Neural progenitor cell (in vitro differentiated cells): ENCODE measurements at regions not wholly inside any gene's neighbourhood (a gene's known extent, or its start where the extent isn't known, plus 50 kb on each side); places are given as distances from the start of the nearest gene placed in this dataset.
A peak's percentile ranks its signal among the peaks of the same experiment; 100 is the strongest.

Source experiments
- DNase-seq: peaks from one replicate; pipeline ENCODE4 v3.0.0-alpha.2; 2016; ENCODE audit warnings: low spot score
- H2AFZ ChIP-seq: fragments of 200-600 bp; sonication (generic); replicated peaks from 2 replicates; pipeline ENCODE4 v1.6.1; 2016; ENCODE audit warnings: antibody characterized with exemption
- H3F3A ChIP-seq: fragments of 200-600 bp; sonication (generic); 2 replicates; pipeline ENCODE4 v1.6.1; 2016; ENCODE audit warnings: antibody characterized with exemption, low read depth
- H3K27ac ChIP-seq: fragments of 200-600 bp; sonication (generic); 2 replicates; pipeline ENCODE4 v1.5.1; 2016; ENCODE audit warnings: mild to moderate bottlenecking
- H3K27me3 ChIP-seq: fragments of 200-600 bp; sonication (generic); 2 replicates; pipeline ENCODE4 v1.6.1; 2016; ENCODE audit warnings: mild to moderate bottlenecking, moderate library complexity
- H3K36me3 ChIP-seq: fragments of 200-600 bp; sonication (generic); 2 replicates; pipeline ENCODE4 v1.5.1; 2016
- H3K4me1 ChIP-seq: fragments of 200-600 bp; sonication (generic); 2 replicates; pipeline ENCODE4 v1.6.1; 2016; ENCODE audit warnings: mixed run types
- H3K4me2 ChIP-seq: fragments of 200-600 bp; sonication (generic); 2 replicates; pipeline ENCODE4 v1.6.1; 2016
- H3K4me3 ChIP-seq: fragments of 200-600 bp; sonication (generic); 2 replicates; pipeline ENCODE4 v1.5.1; 2016
- H3K79me2 ChIP-seq: fragments of 200-600 bp; sonication (generic); 2 replicates; pipeline ENCODE4 v1.6.1; 2016; ENCODE audit warnings: low read depth
- H3K9ac ChIP-seq: fragments of 200-600 bp; sonication (generic); 2 replicates; pipeline ENCODE4 v1.6.1; 2016
- H3K9me3 ChIP-seq: fragments of 200-600 bp; sonication (generic); 2 replicates; pipeline ENCODE4 v1.5.1; 2016; ENCODE audit warnings: low read depth
- H4K20me1 ChIP-seq: fragments of 200-600 bp; sonication (generic); 2 replicates; pipeline ENCODE4 v1.6.1; 2016; ENCODE audit warnings: low read depth
- H3K27ac Mint-ChIP-seq: 3 replicates; pipeline ENCODE4 v1.8.0; 2021; ENCODE audit warnings: mixed read lengths
- H3K27me3 Mint-ChIP-seq: 2 replicates; pipeline ENCODE4 v1.8.0; 2022; ENCODE audit warnings: low read depth, mild to moderate bottlenecking, inconsistent platforms, moderate library complexity, mixed read lengths; ENCODE audit not compliant: insufficient read depth
- H3K36me3 Mint-ChIP-seq: 3 replicates; pipeline ENCODE4 v1.8.0; 2021; ENCODE audit warnings: mixed read lengths
- H3K4me1 Mint-ChIP-seq: 3 replicates; pipeline ENCODE4 v1.8.0; 2021; ENCODE audit warnings: mixed read lengths
- H3K4me3 Mint-ChIP-seq: 3 replicates; pipeline ENCODE4 v1.8.0; 2021; ENCODE audit warnings: mild to moderate bottlenecking, moderate library complexity, mixed read lengths
- H3K9me3 Mint-ChIP-seq: 3 replicates; pipeline ENCODE4 v1.8.0; 2020; ENCODE audit warnings: mixed read lengths
- EZH2 ChIP-seq: fragments of 200-600 bp; sonication (generic); IDR thresholded peaks from 2 replicates; pipeline ENCODE4 v1.6.1; 2017; ENCODE audit warnings: antibody characterized with exemption, mild to moderate bottlenecking, moderate library complexity
- EZH2phosphoT487 ChIP-seq: fragments of 200-600 bp; sonication (generic); IDR thresholded peaks from 2 replicates; pipeline ENCODE4 v1.6.1; 2017; ENCODE audit warnings: antibody characterized with exemption
- TF ChIP-seq, protein P1 (sequence below): fragments of 200-600 bp; sonication (generic); IDR thresholded peaks from 2 replicates; pipeline ENCODE4 v1.5.1; 2017; ENCODE audit warnings: antibody characterized with exemption, mild to moderate bottlenecking

DNA sequence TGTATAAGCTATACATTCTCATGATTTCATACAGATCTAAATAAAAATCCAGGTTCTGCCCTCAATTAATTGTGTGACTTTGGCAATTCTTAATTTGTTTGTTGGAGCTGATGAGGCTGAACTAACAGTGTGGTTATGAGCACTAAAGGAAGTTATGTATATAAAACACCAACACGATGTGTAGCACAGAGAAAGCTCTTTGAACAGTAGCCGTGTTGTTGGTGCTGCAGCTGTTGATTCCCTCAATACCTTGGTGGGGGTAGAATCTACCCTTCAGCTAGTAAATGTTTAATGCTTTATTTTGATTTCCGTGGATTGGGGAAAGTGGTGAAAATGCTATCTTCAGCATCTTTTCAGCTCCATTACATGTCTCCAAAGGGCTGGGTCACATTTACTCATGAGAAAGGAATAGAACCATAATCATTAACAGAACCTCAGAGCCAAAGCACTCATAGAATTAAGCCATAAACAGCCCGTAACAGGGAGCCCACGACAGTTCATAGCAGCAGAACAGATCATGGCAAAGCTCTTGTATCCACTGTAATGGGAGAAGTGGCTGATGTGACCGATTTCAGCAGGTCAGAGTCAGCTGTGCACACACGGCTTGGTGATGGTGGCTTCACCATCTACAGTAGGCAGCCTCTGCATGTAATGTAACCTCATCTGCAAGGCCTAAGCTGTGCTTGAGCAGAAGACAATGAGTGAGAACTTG lies 332.7 kb downstream of the DIRAS2 start:
- no peak overlapping the region for H3K4me3 Mint-ChIP-seq
- H3K27me3 ChIP-seq: no peaks in the 10 kb centered on the region

DNA sequence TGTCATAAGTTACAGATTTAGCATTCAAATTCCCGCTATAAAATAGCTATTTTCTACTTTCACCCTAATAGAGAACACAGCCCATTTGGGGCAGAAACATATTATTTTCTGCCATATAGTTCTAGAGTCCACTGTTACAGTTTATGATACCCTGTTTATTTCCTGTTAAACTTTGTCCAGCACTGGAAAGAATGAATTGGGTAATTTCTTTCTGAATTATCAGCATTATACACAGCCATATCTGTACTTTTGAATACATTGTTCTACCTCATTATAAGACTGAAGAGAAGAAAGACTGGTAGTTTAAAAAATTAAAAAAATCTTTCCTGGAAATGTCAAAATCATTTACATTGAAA lies 332.1 kb downstream of the DIRAS2 start:
- H3K4me3 ChIP-seq: no peak overlapping the region
- Mint-ChIP-seq H3K9me3 (no peaks in the 10 kb centered on the region), H3K27ac (no peak overlapping the region)

More for the DNA sequence above, 332.7 kb downstream of the DIRAS2 start:
- H3K27ac ChIP-seq: no peak overlapping the region
- H2AFZ ChIP-seq: no peak overlapping the region
- peaks cover 28% of the 10 kb centered on the region for H3K4me1 Mint-ChIP-seq
- no peaks in the 10 kb centered on the region for H4K20me1 ChIP-seq
- TF ChIP-seq, protein P1, sequence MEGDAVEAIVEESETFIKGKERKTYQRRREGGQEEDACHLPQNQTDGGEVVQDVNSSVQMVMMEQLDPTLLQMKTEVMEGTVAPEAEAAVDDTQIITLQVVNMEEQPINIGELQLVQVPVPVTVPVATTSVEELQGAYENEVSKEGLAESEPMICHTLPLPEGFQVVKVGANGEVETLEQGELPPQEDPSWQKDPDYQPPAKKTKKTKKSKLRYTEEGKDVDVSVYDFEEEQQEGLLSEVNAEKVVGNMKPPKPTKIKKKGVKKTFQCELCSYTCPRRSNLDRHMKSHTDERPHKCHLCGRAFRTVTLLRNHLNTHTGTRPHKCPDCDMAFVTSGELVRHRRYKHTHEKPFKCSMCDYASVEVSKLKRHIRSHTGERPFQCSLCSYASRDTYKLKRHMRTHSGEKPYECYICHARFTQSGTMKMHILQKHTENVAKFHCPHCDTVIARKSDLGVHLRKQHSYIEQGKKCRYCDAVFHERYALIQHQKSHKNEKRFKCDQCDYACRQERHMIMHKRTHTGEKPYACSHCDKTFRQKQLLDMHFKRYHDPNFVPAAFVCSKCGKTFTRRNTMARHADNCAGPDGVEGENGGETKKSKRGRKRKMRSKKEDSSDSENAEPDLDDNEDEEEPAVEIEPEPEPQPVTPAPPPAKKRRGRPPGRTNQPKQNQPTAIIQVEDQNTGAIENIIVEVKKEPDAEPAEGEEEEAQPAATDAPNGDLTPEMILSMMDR: no peak
- no peak for TF ChIP-seq EZH2phosphoT487
- TF ChIP-seq EZH2: no peak
- no peaks in the 10 kb centered on the region for H3F3A ChIP-seq
- H3K27ac Mint-ChIP-seq: no peak overlapping the region
- H3K27me3 Mint-ChIP-seq: peaks cover 7% of the 10 kb centered on the region
- no peaks in the 10 kb centered on the region for H3K4me1 ChIP-seq
- no peaks in the 10 kb centered on the region for H3K36me3 Mint-ChIP-seq
- H3K79me2 ChIP-seq: no peaks in the 10 kb centered on the region
- H3K9me3 ChIP-seq: no peaks in the 10 kb centered on the region
- no peak overlapping the region for H3K4me2 ChIP-seq
- no peak for DNase-seq
- H3K36me3 ChIP-seq: no peaks in the 10 kb centered on the region
- no peaks in the 10 kb centered on the region for H3K9me3 Mint-ChIP-seq
- H3K9ac ChIP-seq: no peak overlapping the region
- H3K4me3 ChIP-seq: no peak overlapping the region

DNA sequence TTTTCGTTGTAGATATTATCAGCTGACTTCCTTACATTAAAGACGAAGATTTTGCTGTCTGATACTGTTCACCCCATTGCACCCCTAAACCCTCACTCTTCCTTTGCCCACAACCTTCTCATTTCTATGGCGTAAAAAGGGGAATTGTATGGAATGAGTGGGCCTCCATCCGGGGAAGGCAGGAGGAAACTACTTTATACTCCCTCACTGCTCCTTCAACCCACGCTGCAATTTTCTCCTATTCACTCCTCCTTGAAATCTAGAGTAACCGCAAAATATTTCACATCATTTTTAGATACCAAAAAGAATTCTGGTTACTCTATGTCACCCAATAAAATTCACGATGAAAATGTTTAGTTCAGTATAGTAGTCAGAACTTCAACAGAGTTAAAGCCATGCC lies 330.8 kb downstream of the DIRAS2 start:
- Mint-ChIP-seq H3K27me3 (peaks cover 7% of the 10 kb centered on the region), H3K36me3 (no peaks in the 10 kb centered on the region), H3K9me3 (no peaks in the 10 kb centered on the region), H3K4me3 (no peak overlapping the region), H3K27ac (peak overlapping the region; percentile 22), H3K4me1 (peaks cover 24% of the 10 kb centered on the region)
- Histone ChIP-seq H3K4me1 (no peaks in the 10 kb centered on the region), H3K79me2 (no peaks in the 10 kb centered on the region), H3K9me3 (no peaks in the 10 kb centered on the region), H3K27me3 (no peaks in the 10 kb centered on the region), H3K9ac (no peak overlapping the region), H4K20me1 (no peaks in the 10 kb centered on the region), H3K4me2 (no peak overlapping the region), H3K36me3 (no peaks in the 10 kb centered on the region), H2AFZ (no peak overlapping the region), H3F3A (no peaks in the 10 kb centered on the region), H3K27ac (no peak overlapping the region), H3K4me3 (no peak overlapping the region)
- DNase-seq: no peak
- TF ChIP-seq EZH2phosphoT487 (no peak), EZH2 (no peak)
- TF ChIP-seq, protein P1: no peak

More for the DNA sequence above, 332.1 kb downstream of the DIRAS2 start:
- no peak overlapping the region for H3K4me2 ChIP-seq
- no peak overlapping the region for H2AFZ ChIP-seq
- H3K36me3 Mint-ChIP-seq: no peaks in the 10 kb centered on the region
- no peaks in the 10 kb centered on the region for H3K9me3 ChIP-seq
- H3K79me2 ChIP-seq: no peaks in the 10 kb centered on the region
- no peak overlapping the region for H3K4me3 Mint-ChIP-seq
- DNase-seq: no peak
- H3K4me1 Mint-ChIP-seq: peaks cover 28% of the 10 kb centered on the region
- no peaks in the 10 kb centered on the region for H3K4me1 ChIP-seq
- peaks cover 7% of the 10 kb centered on the region for H3K27me3 Mint-ChIP-seq
- H3K36me3 ChIP-seq: no peaks in the 10 kb centered on the region
- TF ChIP-seq EZH2: no peak
- no peaks in the 10 kb centered on the region for H3K27me3 ChIP-seq
- H3F3A ChIP-seq: no peaks in the 10 kb centered on the region
- no peak overlapping the region for H3K27ac ChIP-seq
- no peaks in the 10 kb centered on the region for H4K20me1 ChIP-seq
- H3K9ac ChIP-seq: no peak overlapping the region

DNA sequence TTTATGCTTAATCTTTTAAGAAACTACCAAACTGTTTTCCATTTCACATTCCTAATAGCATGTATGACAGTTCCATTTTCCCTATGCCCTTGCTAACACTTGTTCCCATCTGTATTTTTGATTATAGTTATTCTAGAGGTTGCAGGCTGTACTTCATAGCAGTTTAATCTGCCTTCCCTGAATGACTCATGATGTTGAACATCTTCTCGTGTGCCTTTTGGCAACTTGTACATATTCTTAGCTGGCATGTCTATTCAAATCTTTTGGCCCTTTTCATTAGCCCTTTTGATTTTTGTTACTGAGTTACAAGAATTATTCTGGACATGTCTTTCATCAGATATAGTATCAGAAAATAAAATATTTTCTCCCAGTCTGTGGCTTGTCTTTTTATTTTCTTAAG lies 320.3 kb downstream of the DIRAS2 start:
- Mint-ChIP-seq H3K27ac (no peak overlapping the region), H3K9me3 (peaks cover 2% of the 10 kb centered on the region), H3K4me3 (no peak overlapping the region), H3K27me3 (no peaks in the 10 kb centered on the region), H3K36me3 (no peaks in the 10 kb centered on the region), H3K4me1 (peaks cover 3% of the 10 kb centered on the region)
- no peaks in the 10 kb centered on the region for H3F3A ChIP-seq
- no peak for DNase-seq
- no peaks in the 10 kb centered on the region for H3K79me2 ChIP-seq
- no peaks in the 10 kb centered on the region for H3K27me3 ChIP-seq
- H3K9me3 ChIP-seq: no peaks in the 10 kb centered on the region
- no peaks in the 10 kb centered on the region for H4K20me1 ChIP-seq
- no peak overlapping the region for H2AFZ ChIP-seq
- H3K36me3 ChIP-seq: no peaks in the 10 kb centered on the region
- no peak for TF ChIP-seq EZH2
- TF ChIP-seq, protein P1: no peak
- no peak for TF ChIP-seq EZH2phosphoT487
- H3K4me1 ChIP-seq: no peaks in the 10 kb centered on the region
- no peak overlapping the region for H3K9ac ChIP-seq
- H3K27ac ChIP-seq: no peak overlapping the region
- H3K4me2 ChIP-seq: no peak overlapping the region
- H3K4me3 ChIP-seq: no peak overlapping the region
